ENCODE measurements at regions not wholly inside any gene's neighbourhood (a gene's known extent, or its start where the extent isn't known, plus 50 kb on each side); places are given as distances from the start of the nearest gene placed in this dataset.
A peak's percentile ranks its signal among the peaks of the same experiment; 100 is the strongest.

DNA sequence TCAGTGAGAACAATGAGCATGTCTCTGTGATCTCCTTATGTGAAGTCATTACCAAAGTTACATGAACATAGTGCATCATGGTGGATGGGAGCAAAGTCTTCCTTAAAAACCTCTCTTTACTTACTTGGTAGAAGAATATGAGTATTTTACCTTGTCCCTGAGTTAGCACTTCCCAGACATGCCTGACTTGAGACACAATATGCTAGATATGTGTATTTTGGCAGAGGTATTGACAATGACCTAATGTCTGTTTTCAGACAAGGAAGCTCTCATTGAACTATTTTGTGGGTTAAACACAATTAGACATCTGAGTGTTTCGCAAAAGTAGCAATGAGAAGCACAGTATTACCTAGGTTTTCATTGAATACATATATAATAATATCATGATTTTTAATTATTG is 99.1 kb upstream of the MC4R start:
- peak; percentile 59 for DNase-seq (ENCODE audit: low read depth)
- H3K4me3 ChIP-seq (ENCODE audit: low read depth, low read length) = no peak overlapping the region
- TF ChIP-seq, protein P1, sequence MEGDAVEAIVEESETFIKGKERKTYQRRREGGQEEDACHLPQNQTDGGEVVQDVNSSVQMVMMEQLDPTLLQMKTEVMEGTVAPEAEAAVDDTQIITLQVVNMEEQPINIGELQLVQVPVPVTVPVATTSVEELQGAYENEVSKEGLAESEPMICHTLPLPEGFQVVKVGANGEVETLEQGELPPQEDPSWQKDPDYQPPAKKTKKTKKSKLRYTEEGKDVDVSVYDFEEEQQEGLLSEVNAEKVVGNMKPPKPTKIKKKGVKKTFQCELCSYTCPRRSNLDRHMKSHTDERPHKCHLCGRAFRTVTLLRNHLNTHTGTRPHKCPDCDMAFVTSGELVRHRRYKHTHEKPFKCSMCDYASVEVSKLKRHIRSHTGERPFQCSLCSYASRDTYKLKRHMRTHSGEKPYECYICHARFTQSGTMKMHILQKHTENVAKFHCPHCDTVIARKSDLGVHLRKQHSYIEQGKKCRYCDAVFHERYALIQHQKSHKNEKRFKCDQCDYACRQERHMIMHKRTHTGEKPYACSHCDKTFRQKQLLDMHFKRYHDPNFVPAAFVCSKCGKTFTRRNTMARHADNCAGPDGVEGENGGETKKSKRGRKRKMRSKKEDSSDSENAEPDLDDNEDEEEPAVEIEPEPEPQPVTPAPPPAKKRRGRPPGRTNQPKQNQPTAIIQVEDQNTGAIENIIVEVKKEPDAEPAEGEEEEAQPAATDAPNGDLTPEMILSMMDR (conservative IDR thresholded peaks at IDR 0.05; ENCODE audit: low read depth, low read length) = no peak

DNA sequence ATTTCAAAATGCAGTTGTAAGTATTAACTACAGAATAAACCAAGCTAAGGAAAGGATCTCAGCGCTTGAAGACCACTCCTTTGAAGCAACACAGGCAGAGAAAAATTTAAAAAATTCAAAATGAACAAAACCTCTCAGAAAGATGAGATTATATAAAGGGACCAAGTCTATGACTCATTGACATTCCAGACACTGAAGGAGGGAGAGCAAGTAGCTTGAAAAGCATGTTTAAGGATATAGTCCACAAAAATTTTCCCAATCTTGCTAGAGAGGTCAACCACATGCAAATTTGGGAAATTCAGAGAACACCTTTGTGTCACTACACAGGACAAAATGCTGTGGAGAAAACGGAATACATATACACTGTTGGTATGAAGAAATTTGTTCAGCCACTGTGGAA is 112.6 kb upstream of the MC4R start:
- TF ChIP-seq, protein P1 (conservative IDR thresholded peaks at IDR 0.05; ENCODE audit: low read depth, low read length) = no peak
- no peak overlapping the region for H3K4me3 ChIP-seq (ENCODE audit: low read depth, low read length)
- DNase-seq (ENCODE audit: low read depth) = peak; percentile 35

DNA sequence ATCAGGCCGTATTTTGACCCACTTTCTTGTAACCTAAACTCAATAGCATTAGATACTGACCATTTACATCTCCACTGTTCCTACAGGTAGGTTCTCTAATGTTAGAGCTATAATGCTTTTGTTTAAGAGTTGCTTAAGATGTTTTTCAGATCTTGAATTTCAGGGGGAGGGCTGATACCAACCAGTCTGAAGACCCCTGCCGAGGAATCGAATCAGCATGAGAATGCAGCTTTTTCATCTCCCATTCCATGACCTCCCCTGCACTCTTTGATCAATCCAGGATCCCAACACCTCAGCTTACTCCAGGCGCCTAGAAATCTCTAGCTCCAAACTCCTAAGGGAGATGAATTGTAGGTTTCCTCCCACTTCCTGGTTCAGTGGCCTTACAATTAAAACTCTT is 120.5 kb upstream of the MC4R start:
- no peak for DNase-seq (ENCODE audit: low read depth)
- TF ChIP-seq, protein P1 (conservative IDR thresholded peaks at IDR 0.05; ENCODE audit: low read depth, low read length) = no peak
- no peak overlapping the region for H3K4me3 ChIP-seq (ENCODE audit: low read depth, low read length)

GRCh38 chr18:60499675-60500074 is 127.1 kb upstream of the MC4R start:
- no peak overlapping the region for H3K4me3 ChIP-seq (ENCODE audit: low read depth, low read length)
- no peak for DNase-seq (ENCODE audit: low read depth)
- TF ChIP-seq, protein P1 (conservative IDR thresholded peaks at IDR 0.05; ENCODE audit: low read depth, low read length) = no peak

- H3K4me3 ChIP-seq (ENCODE audit: low read depth, low read length) = no peak overlapping the region
- no peak for DNase-seq (ENCODE audit: low read depth)
- TF ChIP-seq, protein P1 (conservative IDR thresholded peaks at IDR 0.05; ENCODE audit: low read depth, low read length) = no peak
Observed at GRCh38 chr18:60500960-60501359, 128.4 kb upstream of the MC4R start.

- no peak overlapping the region for H3K4me3 ChIP-seq (ENCODE audit: low read depth, low read length)
- DNase-seq (ENCODE audit: low read depth) = no peak
- TF ChIP-seq, protein P1 (conservative IDR thresholded peaks at IDR 0.05; ENCODE audit: low read depth, low read length) = no peak
Observed at GRCh38 chr18:60502591-60502990, 130.0 kb upstream of the MC4R start.

DNA sequence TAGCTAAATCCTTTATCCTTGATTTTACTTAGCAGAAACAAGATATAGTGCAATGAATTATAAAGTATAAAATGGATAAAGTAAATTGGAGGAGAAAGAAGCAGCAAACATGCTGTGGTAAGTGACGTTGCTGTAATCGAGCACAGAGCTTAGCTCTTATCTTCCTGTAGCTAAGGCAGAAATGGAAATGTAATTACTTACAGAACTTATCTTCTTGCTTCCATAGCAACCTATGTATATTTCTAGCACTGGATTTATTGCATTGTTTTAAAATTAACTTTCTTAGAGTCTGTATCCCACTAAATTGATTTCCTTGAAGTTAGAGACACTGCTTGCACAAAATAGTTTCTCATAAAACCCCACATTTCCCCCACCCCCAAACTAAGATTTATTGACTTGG is 130.6 kb upstream of the MC4R start:
- DNase-seq (ENCODE audit: low read depth) = no peak
- TF ChIP-seq, protein P1 (conservative IDR thresholded peaks at IDR 0.05; ENCODE audit: low read depth, low read length) = no peak
- no peak overlapping the region for H3K4me3 ChIP-seq (ENCODE audit: low read depth, low read length)
